ENCODE measurements at regions not wholly inside any gene's neighbourhood (a gene's known extent, or its start where the extent isn't known, plus 50 kb on each side); places are given as distances from the start of the nearest gene placed in this dataset.

DNA sequence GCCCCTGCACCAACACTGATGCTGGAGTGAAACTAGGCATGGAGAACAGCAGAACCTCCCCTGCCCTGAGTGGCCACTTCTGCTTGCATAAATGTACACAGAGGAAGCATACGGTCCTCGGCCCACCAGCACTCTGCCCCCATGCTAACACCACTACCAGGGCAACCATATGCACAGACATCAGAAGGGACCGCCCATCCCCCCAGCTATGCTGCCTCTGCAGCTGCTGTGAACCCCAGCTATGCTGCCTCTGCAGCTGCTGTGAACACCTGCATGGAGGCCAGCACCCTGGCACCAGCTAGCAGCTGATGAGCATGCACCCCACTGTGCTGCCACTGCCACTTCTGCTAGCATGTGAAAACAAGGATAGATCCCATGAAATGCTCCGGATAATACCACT, 250.3 kb downstream of the TUSC1 start:
- TF ChIP-seq ZNF274 (IDR thresholded peaks at IDR 0.05; ENCODE audit: low read depth, low read length) (no peak), YY1 (IDR thresholded peaks at IDR 0.05; ENCODE audit: insufficient read depth, insufficient read length) (no peak)
